Thyroid gland (tissue), 4 donors: ENCODE measurements at regions not wholly inside any gene's neighbourhood (a gene's known extent, or its start where the extent isn't known, plus 50 kb on each side); places are given as distances from the start of the nearest gene placed in this dataset.

Experiments used
- POLR2A ChIP-seq, 2 donors: fragments of 450-650 bp; IDR thresholded peaks; one replicate each; pipeline ENCODE4 v1.6.1; 2017; ENCODE audit warnings: antibody characterized with exemption in 2 of 2, mild to moderate bottlenecking in 2 of 2, moderate library complexity in 1 of 2
- TF ChIP-seq, protein P1 (sequence below), 6 experiments: fragments of 200-600 bp in 3 of 6; fragments of 450-650 bp in 3 of 6; sonication (generic) in 3 of 6; IDR thresholded peaks; one replicate each; pipeline ENCODE4 v1.5.1; 2016 to 2019; ENCODE audit warnings: antibody characterized with exemption in 6 of 6, mild to moderate bottlenecking in 2 of 6, inconsistent platforms in 1 of 6, moderate library complexity in 1 of 6

DNA sequence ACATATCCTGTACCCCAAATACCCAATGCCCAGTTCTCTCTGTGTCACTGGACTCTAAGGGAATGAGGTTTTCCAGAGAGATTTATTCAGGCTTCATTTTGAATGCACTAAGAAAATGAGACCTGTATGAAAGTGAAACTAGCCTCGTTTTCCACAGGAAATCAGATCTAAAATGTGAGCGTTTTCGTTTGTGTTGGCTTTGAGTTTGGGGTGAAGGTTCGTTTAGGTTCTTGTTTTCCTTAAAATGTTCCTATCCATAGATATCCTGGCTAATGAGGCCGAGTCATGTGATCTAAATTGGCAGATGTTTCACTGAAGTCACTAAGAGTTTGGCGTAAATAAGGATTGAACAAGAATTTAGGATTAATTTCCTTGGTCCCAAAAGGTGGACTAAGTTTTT is 90.9 kb upstream of the BMPER start:
- TF ChIP-seq POLR2A (IDR thresholded peaks at IDR 0.05), result no peak
- TF ChIP-seq, protein P1, sequence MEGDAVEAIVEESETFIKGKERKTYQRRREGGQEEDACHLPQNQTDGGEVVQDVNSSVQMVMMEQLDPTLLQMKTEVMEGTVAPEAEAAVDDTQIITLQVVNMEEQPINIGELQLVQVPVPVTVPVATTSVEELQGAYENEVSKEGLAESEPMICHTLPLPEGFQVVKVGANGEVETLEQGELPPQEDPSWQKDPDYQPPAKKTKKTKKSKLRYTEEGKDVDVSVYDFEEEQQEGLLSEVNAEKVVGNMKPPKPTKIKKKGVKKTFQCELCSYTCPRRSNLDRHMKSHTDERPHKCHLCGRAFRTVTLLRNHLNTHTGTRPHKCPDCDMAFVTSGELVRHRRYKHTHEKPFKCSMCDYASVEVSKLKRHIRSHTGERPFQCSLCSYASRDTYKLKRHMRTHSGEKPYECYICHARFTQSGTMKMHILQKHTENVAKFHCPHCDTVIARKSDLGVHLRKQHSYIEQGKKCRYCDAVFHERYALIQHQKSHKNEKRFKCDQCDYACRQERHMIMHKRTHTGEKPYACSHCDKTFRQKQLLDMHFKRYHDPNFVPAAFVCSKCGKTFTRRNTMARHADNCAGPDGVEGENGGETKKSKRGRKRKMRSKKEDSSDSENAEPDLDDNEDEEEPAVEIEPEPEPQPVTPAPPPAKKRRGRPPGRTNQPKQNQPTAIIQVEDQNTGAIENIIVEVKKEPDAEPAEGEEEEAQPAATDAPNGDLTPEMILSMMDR (IDR thresholded peaks at IDR 0.05), result no peak
